Lower leg skin (tissue), 3 donors: ENCODE measurements at regions not wholly inside any gene's neighbourhood (a gene's known extent, or its start where the extent isn't known, plus 50 kb on each side); places are given as distances from the start of the nearest gene placed in this dataset.
"Not testable (repeated sequence)": the region's sequence is repeated elsewhere in the genome, so short reads cannot be mapped to it uniquely, and the experiment has no call there.

Experiments
- POLR2A ChIP-seq, 2 donors: fragments of 450-650 bp; IDR thresholded peaks; one replicate each; pipeline ENCODE4 v1.6.1; 2016 to 2017; ENCODE audit warnings: antibody characterized with exemption in 2 of 2, mild to moderate bottlenecking in 1 of 2, moderate library complexity in 1 of 2
- TF ChIP-seq, protein P1 (sequence below), 3 donors: fragments of 450-650 bp; IDR thresholded peaks; one replicate each; pipeline ENCODE4 v1.5.1; 2016; ENCODE audit warnings: antibody characterized with exemption in 3 of 3, mild to moderate bottlenecking in 3 of 3, moderate library complexity in 2 of 3

GRCh38 chr7:32765649-32766251 lies 125.8 kb downstream of the KBTBD2 start:
- TF ChIP-seq POLR2A (IDR thresholded peaks at IDR 0.05), result not testable (repeated sequence)
- TF ChIP-seq, protein P1, sequence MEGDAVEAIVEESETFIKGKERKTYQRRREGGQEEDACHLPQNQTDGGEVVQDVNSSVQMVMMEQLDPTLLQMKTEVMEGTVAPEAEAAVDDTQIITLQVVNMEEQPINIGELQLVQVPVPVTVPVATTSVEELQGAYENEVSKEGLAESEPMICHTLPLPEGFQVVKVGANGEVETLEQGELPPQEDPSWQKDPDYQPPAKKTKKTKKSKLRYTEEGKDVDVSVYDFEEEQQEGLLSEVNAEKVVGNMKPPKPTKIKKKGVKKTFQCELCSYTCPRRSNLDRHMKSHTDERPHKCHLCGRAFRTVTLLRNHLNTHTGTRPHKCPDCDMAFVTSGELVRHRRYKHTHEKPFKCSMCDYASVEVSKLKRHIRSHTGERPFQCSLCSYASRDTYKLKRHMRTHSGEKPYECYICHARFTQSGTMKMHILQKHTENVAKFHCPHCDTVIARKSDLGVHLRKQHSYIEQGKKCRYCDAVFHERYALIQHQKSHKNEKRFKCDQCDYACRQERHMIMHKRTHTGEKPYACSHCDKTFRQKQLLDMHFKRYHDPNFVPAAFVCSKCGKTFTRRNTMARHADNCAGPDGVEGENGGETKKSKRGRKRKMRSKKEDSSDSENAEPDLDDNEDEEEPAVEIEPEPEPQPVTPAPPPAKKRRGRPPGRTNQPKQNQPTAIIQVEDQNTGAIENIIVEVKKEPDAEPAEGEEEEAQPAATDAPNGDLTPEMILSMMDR (IDR thresholded peaks at IDR 0.05), result not testable (repeated sequence)
